ENCODE measurements at regions not wholly inside any gene's neighbourhood (a gene's known extent, or its start where the extent isn't known, plus 50 kb on each side); places are given as distances from the start of the nearest gene placed in this dataset.

DNA sequence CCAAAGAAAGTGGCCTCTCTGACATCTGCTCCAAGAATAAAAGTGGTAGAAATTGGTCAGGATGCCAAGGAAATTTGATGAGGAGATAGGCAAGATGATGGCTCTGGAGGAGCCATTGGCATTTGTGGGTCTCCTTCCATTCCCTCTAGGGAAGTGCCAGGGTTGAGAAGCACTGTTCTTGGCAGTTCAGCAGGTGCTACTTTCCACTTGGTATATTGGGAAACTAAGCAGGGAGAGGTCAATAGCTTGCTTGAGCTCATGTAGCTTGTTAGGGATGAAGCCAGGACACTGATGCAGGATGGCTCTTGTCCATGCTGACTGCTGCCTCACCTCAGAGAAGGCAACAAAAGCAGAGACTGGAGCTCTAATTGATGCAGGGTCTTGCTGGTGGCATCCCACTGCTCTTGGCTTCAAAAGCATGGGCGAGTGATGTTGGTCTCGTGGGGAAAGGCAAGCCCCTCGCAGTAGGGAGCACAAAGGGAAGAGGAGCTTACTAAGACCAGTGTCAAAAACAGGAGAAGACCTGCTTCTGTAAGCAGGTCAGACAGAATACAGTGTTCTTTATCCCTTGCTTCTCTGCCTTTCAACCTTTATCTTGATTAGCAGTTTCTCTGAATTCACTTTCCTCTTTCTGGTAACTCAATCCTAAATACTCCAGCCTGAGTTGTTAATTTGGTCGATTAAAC lies 73.1 kb upstream of the RIPOR2 start:
- TF ChIP-seq OVOL2 (CRISPR knock-in tag; IDR thresholded peaks at IDR 0.05; ENCODE audit: borderline replicate concordance) (no peak), ZNF671 (CRISPR knock-in tag; IDR thresholded peaks at IDR 0.05) (no peak), ZNF416 (CRISPR knock-in tag; IDR thresholded peaks at IDR 0.05) (no peak), USF2 (CRISPR knock-in tag; IDR thresholded peaks at IDR 0.05) (no peak), ATF6 (CRISPR knock-in tag; IDR thresholded peaks at IDR 0.05) (no peak), USF1 (CRISPR knock-in tag; IDR thresholded peaks at IDR 0.05) (no peak), KAT7 (CRISPR knock-in tag; IDR thresholded peaks at IDR 0.05; ENCODE audit: borderline replicate concordance) (no peak), ATF1 (CRISPR knock-in tag; IDR thresholded peaks at IDR 0.05) (no peak), ELF4 (CRISPR knock-in tag; IDR thresholded peaks at IDR 0.05; ENCODE audit: low read depth) (no peak)
- TF ChIP-seq, protein P1, sequence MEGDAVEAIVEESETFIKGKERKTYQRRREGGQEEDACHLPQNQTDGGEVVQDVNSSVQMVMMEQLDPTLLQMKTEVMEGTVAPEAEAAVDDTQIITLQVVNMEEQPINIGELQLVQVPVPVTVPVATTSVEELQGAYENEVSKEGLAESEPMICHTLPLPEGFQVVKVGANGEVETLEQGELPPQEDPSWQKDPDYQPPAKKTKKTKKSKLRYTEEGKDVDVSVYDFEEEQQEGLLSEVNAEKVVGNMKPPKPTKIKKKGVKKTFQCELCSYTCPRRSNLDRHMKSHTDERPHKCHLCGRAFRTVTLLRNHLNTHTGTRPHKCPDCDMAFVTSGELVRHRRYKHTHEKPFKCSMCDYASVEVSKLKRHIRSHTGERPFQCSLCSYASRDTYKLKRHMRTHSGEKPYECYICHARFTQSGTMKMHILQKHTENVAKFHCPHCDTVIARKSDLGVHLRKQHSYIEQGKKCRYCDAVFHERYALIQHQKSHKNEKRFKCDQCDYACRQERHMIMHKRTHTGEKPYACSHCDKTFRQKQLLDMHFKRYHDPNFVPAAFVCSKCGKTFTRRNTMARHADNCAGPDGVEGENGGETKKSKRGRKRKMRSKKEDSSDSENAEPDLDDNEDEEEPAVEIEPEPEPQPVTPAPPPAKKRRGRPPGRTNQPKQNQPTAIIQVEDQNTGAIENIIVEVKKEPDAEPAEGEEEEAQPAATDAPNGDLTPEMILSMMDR (IDR thresholded peaks at IDR 0.05) = no peak
- TF ChIP-seq, protein P2, sequence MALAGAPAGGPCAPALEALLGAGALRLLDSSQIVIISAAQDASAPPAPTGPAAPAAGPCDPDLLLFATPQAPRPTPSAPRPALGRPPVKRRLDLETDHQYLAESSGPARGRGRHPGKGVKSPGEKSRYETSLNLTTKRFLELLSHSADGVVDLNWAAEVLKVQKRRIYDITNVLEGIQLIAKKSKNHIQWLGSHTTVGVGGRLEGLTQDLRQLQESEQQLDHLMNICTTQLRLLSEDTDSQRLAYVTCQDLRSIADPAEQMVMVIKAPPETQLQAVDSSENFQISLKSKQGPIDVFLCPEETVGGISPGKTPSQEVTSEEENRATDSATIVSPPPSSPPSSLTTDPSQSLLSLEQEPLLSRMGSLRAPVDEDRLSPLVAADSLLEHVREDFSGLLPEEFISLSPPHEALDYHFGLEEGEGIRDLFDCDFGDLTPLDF (CRISPR knock-in tag; IDR thresholded peaks at IDR 0.05) = no peak

All from WTC11 (cell line).